ENCODE measurements at regions not wholly inside any gene's neighbourhood (a gene's known extent, or its start where the extent isn't known, plus 50 kb on each side); places are given as distances from the start of the nearest gene placed in this dataset.

- Mint-ChIP-seq H3K36me3 (ENCODE audit: low read depth, unreplicated experiment) (peaks cover 2% of the 10 kb centered on the region), H3K27me3 (ENCODE audit: low read depth, unreplicated experiment) (no peaks in the 10 kb centered on the region), H3K27ac (ENCODE audit: unreplicated experiment) (no peak overlapping the region), H3K4me3 (ENCODE audit: unreplicated experiment) (no peak overlapping the region), H3K9me3 (ENCODE audit: unreplicated experiment) (no peaks in the 10 kb centered on the region), H3K4me1 (ENCODE audit: low read depth, unreplicated experiment) (no peaks in the 10 kb centered on the region)
- Histone ChIP-seq H3K9ac (ENCODE audit: low read length) (no peak overlapping the region), H4K20me1 (ENCODE audit: insufficient read depth, low read length) (no peaks in the 10 kb centered on the region), H3K4me2 (ENCODE audit: low read length) (no peak overlapping the region), H3K36me3 (ENCODE audit: insufficient read depth, low read length) (no peaks in the 10 kb centered on the region), H2AFZ (ENCODE audit: low read depth, low read length) (no peak overlapping the region), H3K9me3 (ENCODE audit: insufficient read depth, low read depth, low read length) (no peaks in the 10 kb centered on the region), H3K27ac (ENCODE audit: low read depth, low read length) (no peak overlapping the region), H3K4me3 (ENCODE audit: insufficient read depth, low read depth, low read length) (no peak overlapping the region), H3K4me1 (ENCODE audit: insufficient read depth, low read length) (no peaks in the 10 kb centered on the region), H3K27me3 (ENCODE audit: insufficient read depth, low read length) (no peaks in the 10 kb centered on the region), H3K79me2 (ENCODE audit: insufficient read depth, low read length) (no peaks in the 10 kb centered on the region)
- DNase-seq (ENCODE audit: low read depth) (no peak), FAIRE-seq (no peak)
- no peak for TF ChIP-seq EZH2 (IDR thresholded peaks at IDR 0.05; ENCODE audit: insufficient read depth, low read length)
- no peak for TF ChIP-seq CTCF (IDR thresholded peaks at IDR 0.05; ENCODE audit: insufficient read depth, low read depth, low read length)
Measured at GRCh38 chr11:104594228-104594958, 303.9 kb downstream of the CASP12 start.

DNA sequence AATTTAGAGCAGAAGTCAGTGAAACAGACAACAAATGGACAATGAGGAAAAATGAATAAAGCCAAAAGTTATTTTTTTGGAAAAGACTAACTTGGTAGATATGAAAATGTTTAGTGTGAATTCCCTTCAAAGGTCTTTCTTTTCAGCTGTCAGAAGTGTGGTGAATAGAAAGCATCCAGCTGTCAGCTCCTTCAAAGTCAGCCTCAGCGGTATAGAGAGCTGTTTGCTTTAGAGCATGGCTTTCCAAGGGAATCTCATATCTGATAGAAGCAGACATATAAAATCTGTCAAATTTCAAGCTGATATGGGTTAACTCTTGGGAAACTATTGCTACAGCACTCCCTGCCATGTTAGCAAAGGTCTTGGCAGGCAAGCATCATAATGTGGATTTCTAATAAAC, 309.3 kb downstream of the CASP12 start:
- Histone ChIP-seq H3K79me2 (ENCODE audit: insufficient read depth, low read length) (no peaks in the 10 kb centered on the region), H4K20me1 (ENCODE audit: insufficient read depth, low read length) (no peaks in the 10 kb centered on the region), H3K4me2 (ENCODE audit: low read length) (no peak overlapping the region), H3K36me3 (ENCODE audit: insufficient read depth, low read length) (no peaks in the 10 kb centered on the region), H3K4me3 (ENCODE audit: insufficient read depth, low read depth, low read length) (no peak overlapping the region), H3K9ac (ENCODE audit: low read length) (no peak overlapping the region), H3K27me3 (ENCODE audit: insufficient read depth, low read length) (no peaks in the 10 kb centered on the region), H3K9me3 (ENCODE audit: insufficient read depth, low read depth, low read length) (no peaks in the 10 kb centered on the region), H3K27ac (ENCODE audit: low read depth, low read length) (no peak overlapping the region), H3K4me1 (ENCODE audit: insufficient read depth, low read length) (no peaks in the 10 kb centered on the region), H2AFZ (ENCODE audit: low read depth, low read length) (no peak overlapping the region)
- no peaks in the 10 kb centered on the region for H3K9me3 Mint-ChIP-seq (ENCODE audit: unreplicated experiment)
- no peak overlapping the region for H3K4me3 Mint-ChIP-seq (ENCODE audit: unreplicated experiment)
- peaks cover under 1% of the 10 kb centered on the region for H3K27me3 Mint-ChIP-seq (ENCODE audit: low read depth, unreplicated experiment)
- no peak for TF ChIP-seq CTCF (IDR thresholded peaks at IDR 0.05; ENCODE audit: insufficient read depth, low read depth, low read length)
- H3K4me1 Mint-ChIP-seq (ENCODE audit: low read depth, unreplicated experiment): no peaks in the 10 kb centered on the region
- no peaks in the 10 kb centered on the region for H3K36me3 Mint-ChIP-seq (ENCODE audit: low read depth, unreplicated experiment)
- H3K27ac Mint-ChIP-seq (ENCODE audit: unreplicated experiment): no peak overlapping the region
- no peak for DNase-seq (ENCODE audit: low read depth)
- FAIRE-seq: no peak

GRCh38 chr11:104588446-104588845, 309.8 kb downstream of the CASP12 start:
- TF ChIP-seq EZH2 (IDR thresholded peaks at IDR 0.05; ENCODE audit: insufficient read depth, low read length) (no peak), CTCF (IDR thresholded peaks at IDR 0.05; ENCODE audit: insufficient read depth, low read depth, low read length) (no peak)
- no peaks in the 10 kb centered on the region for H3K4me1 Mint-ChIP-seq (ENCODE audit: low read depth, unreplicated experiment)
- H3K36me3 Mint-ChIP-seq (ENCODE audit: low read depth, unreplicated experiment): peaks cover under 1% of the 10 kb centered on the region

More at GRCh38 chr11:104588446-104588845, 309.8 kb downstream of the CASP12 start:
- H3K27ac ChIP-seq (ENCODE audit: low read depth, low read length): no peak overlapping the region
- FAIRE-seq: no peak
- no peak overlapping the region for H3K27ac Mint-ChIP-seq (ENCODE audit: unreplicated experiment)
- no peaks in the 10 kb centered on the region for H3K79me2 ChIP-seq (ENCODE audit: insufficient read depth, low read length)
- DNase-seq (ENCODE audit: low read depth): no peak
- H2AFZ ChIP-seq (ENCODE audit: low read depth, low read length): no peak overlapping the region
- H4K20me1 ChIP-seq (ENCODE audit: insufficient read depth, low read length): no peaks in the 10 kb centered on the region
- H3K27me3 ChIP-seq (ENCODE audit: insufficient read depth, low read length): no peaks in the 10 kb centered on the region
- no peaks in the 10 kb centered on the region for H3K4me1 ChIP-seq (ENCODE audit: insufficient read depth, low read length)
- H3K36me3 ChIP-seq (ENCODE audit: insufficient read depth, low read length): no peaks in the 10 kb centered on the region
- no peak overlapping the region for H3K4me3 Mint-ChIP-seq (ENCODE audit: unreplicated experiment)
- no peak overlapping the region for H3K4me2 ChIP-seq (ENCODE audit: low read length)
- no peak overlapping the region for H3K9ac ChIP-seq (ENCODE audit: low read length)
- no peaks in the 10 kb centered on the region for H3K9me3 ChIP-seq (ENCODE audit: insufficient read depth, low read depth, low read length)
- no peaks in the 10 kb centered on the region for H3K9me3 Mint-ChIP-seq (ENCODE audit: unreplicated experiment)
- no peak overlapping the region for H3K4me3 ChIP-seq (ENCODE audit: insufficient read depth, low read depth, low read length)
- peaks cover 3% of the 10 kb centered on the region for H3K27me3 Mint-ChIP-seq (ENCODE audit: low read depth, unreplicated experiment)
